Left renal pelvis (tissue), 4 donors: ENCODE measurements at regions not wholly inside any gene's neighbourhood (a gene's known extent, or its start where the extent isn't known, plus 50 kb on each side); places are given as distances from the start of the nearest gene placed in this dataset.

Experiments used
- DNase-seq, 4 donors: peaks; one replicate each; pipeline ENCODE4 v3.0.0-alpha.2; 2013; ENCODE audit warnings: low read depth in 4 of 4, low spot score in 3 of 4

- no peak for DNase-seq
Observed at GRCh38 chr1:208410409-208410808, 166.2 kb upstream of the PLXNA2 start.

DNA sequence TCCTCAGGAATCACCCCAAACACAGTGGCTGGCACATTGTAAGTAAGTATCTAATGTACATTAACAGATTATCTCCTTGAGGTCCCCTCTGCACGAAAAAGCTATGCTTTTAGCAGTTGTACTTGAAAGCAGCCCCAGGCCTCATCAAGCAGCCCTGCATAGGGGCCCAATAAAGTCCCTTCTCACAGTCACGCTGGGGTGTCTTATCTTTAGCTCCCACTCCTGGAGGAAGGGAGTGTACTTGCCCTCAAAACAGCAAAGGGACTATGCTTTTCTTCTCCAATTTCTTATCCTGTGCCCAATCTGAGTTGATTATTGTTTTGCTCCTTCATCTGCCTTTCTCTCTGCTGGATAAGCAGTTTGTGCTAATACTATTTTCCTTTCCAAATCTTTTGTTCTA lies 168.8 kb upstream of the PLXNA2 start:
- no peak for DNase-seq

DNA sequence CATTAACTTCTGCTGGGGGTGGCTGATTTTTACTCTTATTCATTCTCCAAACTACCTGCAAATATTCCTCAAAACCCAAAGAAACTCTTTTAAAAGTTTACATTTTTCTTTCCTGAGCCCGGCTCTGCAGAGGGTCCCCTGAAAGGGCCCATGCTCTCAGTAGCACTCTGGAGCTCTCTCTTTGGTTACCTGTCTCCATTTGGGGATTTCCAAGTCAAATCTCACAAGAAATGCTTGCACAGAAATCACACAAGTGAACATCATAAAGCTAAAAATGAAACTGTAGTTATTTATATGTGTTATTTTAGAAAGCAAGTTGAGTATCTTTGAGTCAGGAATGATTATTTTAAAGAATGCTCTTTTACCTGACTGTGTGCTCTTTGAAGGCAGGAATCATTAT lies 174.5 kb upstream of the PLXNA2 start:
- DNase-seq = no peak

- DNase-seq = no peak
Observed at GRCh38 chr1:208419746-208420420, 175.7 kb upstream of the PLXNA2 start.

- DNase-seq = no peak
Observed at GRCh38 chr1:208420696-208421095, 176.5 kb upstream of the PLXNA2 start.

DNA sequence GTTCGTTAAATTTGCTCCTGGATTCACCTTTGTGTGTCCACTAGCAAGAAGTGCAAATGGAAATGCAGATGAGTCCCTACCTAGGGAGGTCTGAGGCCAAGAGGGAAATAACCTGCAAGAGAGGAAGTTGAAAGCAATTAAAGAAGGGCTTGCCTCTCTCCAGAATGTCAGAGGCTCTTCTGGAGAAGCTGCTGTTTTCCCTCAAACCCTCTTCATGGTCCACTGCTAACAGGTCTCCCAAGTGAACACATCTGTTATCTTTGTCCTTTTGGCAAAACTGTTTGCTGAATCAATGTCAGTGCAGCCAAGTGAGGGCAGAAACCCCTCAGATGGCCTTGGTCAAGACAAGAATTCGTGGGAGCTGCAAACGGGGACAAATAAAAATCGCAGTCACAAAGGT lies 177.3 kb upstream of the PLXNA2 start:
- DNase-seq = no peak

GRCh38 chr1:208423526-208423925 lies 179.3 kb upstream of the PLXNA2 start:
- no peak for DNase-seq

GRCh38 chr1:208425096-208425495 lies 180.9 kb upstream of the PLXNA2 start:
- DNase-seq = no peak

GRCh38 chr1:208430220-208430619 lies 186.0 kb upstream of the PLXNA2 start:
- no peak for DNase-seq

GRCh38 chr1:208431721-208432120 lies 187.5 kb upstream of the PLXNA2 start:
- no peak for DNase-seq

GRCh38 chr1:208432346-208432745 lies 188.2 kb upstream of the PLXNA2 start:
- DNase-seq = no peak

GRCh38 chr1:208433086-208433485 lies 188.9 kb upstream of the PLXNA2 start:
- DNase-seq = no peak

DNA sequence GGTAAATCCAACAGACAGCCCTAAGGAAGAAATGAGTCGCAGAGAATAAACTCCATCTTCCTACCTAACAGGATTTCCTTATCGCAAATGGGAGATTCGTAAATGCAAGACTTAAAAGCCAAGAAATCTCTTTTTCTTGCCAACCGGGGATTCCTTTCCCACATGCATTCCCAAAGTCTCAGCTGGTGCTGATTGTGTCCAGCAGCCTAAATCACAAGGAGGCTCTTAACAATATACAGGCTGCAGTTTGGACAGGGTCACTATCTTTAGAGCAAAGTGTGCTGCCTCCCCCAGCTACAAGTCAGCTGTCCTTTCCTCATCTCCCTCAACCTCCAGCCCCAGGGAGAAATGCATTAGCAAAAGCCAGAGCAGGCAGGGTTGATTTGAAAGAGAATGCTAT lies 189.8 kb upstream of the PLXNA2 start:
- DNase-seq = no peak

- no peak for DNase-seq
Observed at GRCh38 chr1:208437401-208437800, 193.2 kb upstream of the PLXNA2 start.

DNA sequence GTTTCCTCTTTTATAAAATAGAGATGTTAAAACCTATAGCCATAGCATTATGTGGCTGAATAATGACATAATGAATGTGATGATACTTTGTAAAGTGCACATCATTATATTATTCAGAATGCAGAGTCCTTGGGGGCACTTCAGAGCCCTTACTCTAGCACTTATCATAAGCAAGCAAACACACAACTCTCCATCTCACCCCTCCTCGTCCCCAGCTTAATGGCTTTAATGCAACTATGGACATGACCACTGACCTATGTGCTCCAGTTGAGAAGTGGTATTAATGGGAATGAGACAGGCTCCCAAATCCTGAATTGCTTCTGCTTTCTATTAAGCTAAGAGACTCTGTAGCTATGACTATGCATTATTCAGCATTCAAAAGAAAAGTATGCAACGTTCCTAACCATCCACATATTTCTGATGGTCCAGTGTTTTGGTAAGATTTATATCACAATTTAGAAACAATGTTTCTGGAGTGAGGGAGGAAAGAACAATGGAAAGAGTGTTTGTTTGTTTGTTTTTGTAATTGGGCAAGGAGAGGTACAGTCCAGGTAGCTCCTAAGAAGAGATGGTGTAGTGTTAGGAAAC lies 194.0 kb upstream of the PLXNA2 start:
- DNase-seq = no peak

- DNase-seq = no peak
Observed at GRCh38 chr1:208445758-208446203, 201.6 kb upstream of the PLXNA2 start.

DNA sequence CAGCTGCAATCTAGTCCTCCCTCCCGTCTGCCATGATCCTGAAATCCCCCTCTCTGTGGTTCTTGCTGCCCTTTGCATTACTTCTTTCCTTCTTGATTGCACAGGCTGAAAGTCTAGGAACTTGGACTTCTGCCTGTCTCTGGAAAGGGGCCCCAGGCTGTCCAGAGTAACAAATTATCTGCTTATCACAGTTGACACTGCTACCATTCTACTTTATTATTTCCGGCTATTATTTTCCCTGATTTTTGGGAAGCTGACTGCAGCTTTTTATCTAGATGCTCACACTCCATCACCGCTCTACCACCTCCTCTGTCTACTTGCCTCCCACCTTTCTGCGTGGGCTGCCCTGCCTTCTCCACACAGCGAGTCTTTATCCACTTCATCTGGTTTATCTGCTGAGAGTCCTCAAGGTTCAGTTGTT lies 202.1 kb upstream of the PLXNA2 start:
- peak in 2 of 4 donors; percentile 17 to 42 for DNase-seq

GRCh38 chr1:208448425-208448824 lies 204.2 kb upstream of the PLXNA2 start:
- DNase-seq = no peak

GRCh38 chr1:208449951-208450350 lies 205.8 kb upstream of the PLXNA2 start:
- DNase-seq = no peak

- no peak for DNase-seq
Observed at GRCh38 chr1:208450958-208451357, 206.8 kb upstream of the PLXNA2 start.

DNA sequence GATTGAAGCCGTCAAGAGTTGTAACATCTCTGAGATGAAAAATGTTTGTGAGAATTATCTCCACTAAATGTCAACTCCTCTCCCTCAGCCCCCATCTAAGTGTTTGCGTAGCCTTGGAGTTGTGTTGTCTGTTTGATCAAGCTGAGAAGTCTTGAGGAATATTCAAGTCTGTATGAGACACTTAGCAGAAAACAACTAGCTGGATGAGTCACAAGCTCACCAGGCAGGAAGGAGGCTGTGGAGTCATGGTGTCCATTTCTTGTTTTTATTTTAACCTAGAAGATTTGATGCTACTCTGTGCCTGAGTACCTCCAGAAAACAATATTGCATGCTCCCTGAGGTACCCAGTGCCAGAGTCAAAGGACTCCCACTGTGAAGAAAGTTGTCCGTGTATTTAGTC lies 211.6 kb upstream of the PLXNA2 start:
- no peak for DNase-seq

GRCh38 chr1:208456487-208456886 lies 212.3 kb upstream of the PLXNA2 start:
- no peak for DNase-seq

GRCh38 chr1:208460823-208461222 lies 216.6 kb upstream of the PLXNA2 start:
- no peak for DNase-seq
